Cardiac fibroblast (primary cell): ENCODE measurements at regions not wholly inside any gene's neighbourhood (a gene's known extent, or its start where the extent isn't known, plus 50 kb on each side); places are given as distances from the start of the nearest gene placed in this dataset.

Experiments
- DNase-seq, 2 donors: peaks; one replicate each; pipeline versions ENCODE4 v3.0.0 to v3.0.0-alpha.2; 2010; ENCODE audit warnings: low read depth in 2 of 2
- H3K4me3 ChIP-seq, 2 donors: replicated peaks in 1 of 2; 1 replicate in 1 of 2; 2 replicates in 1 of 2; pipeline ENCODE4 v1.5.1; 2011; ENCODE audit warnings: low read depth in 2 of 2, low read length in 2 of 2, mild to moderate bottlenecking in 2 of 2, moderate library complexity in 1 of 2
- CTCF ChIP-seq: IDR thresholded peaks from one replicate; pipeline ENCODE4 v1.5.1; 2011; ENCODE audit warnings: low read depth, mild to moderate bottlenecking, low read length, inconsistent platforms

DNA sequence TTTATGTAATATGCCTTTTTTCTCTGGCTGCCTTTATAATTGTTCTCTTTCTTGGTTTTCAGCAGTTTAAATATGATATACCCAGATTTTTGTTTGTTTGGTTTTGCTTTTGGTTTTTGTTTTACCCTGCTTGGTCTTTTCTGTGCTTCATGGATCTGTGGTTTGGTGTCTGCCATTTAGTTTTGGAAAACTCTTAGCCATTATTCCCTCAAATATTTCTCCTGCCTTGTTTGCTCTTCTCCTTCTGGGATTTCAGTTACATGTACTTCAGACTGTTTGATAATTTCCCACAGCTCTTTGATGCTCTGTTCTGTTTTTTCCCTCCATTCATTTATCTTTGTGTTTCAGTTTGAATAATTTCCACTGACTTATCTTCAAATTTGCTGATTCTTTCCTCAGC lies 223.1 kb upstream of the BCOR start:
- no peak overlapping the region for H3K4me3 ChIP-seq
- no peak for DNase-seq
- TF ChIP-seq CTCF = no peak

- no peak overlapping the region for H3K4me3 ChIP-seq
- TF ChIP-seq CTCF = no peak
- no peak for DNase-seq
Measured at GRCh38 chrX:40318801-40319200, 221.0 kb upstream of the BCOR start.

- TF ChIP-seq CTCF = no peak
- no peak overlapping the region for H3K4me3 ChIP-seq
- DNase-seq = no peak
Measured at GRCh38 chrX:40318076-40318475, 220.3 kb upstream of the BCOR start.

DNA sequence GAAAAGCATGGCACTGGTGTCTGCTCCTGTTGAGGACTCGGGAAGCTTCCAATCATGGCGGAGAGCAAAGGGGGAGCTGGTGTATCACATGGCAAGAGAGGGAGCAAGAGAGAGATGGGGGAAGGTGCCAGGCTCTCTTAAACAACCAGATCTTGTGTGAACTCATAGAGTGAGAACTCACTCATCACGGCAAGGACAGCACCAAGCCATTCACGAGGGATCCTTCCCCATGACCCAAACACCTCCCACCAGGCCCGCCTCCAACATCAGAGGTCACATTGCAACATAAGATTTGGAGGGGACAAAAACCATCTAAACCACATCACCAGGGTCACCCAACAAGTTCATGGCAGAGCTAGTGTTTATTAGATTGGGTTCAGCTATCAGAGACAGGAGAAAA lies 218.7 kb upstream of the BCOR start:
- no peak for TF ChIP-seq CTCF
- no peak overlapping the region for H3K4me3 ChIP-seq
- no peak for DNase-seq

DNA sequence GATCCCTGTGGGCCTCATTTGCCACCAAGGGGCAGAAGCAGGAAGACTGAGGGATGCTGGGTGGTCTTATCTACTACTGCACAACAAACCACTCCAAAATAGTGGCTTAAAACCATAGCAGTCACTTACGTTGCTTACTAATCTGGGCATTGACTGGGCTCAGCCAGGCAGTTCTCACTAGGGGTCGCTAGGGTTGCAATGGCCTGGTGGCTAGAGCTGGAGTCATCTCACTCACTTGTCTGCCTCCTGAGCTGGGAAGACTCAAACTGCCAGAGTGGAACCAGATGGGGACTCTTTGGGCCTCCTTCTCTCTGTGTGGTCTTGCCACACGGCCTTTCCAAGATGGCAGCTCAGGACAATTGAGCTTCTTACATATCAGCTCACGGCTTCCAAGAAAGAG lies 216.3 kb upstream of the BCOR start:
- no peak overlapping the region for H3K4me3 ChIP-seq
- TF ChIP-seq CTCF = no peak
- no peak for DNase-seq

GRCh38 chrX:40313269-40313668 lies 215.5 kb upstream of the BCOR start:
- H3K4me3 ChIP-seq = no peak overlapping the region
- no peak for DNase-seq
- no peak for TF ChIP-seq CTCF

GRCh38 chrX:40310447-40310846 lies 212.7 kb upstream of the BCOR start:
- no peak for DNase-seq
- no peak for TF ChIP-seq CTCF
- no peak overlapping the region for H3K4me3 ChIP-seq
